PC-3 (cell line): ENCODE measurements at regions not wholly inside any gene's neighbourhood (a gene's known extent, or its start where the extent isn't known, plus 50 kb on each side); places are given as distances from the start of the nearest gene placed in this dataset.
"Not testable (repeated sequence)": the region's sequence is repeated elsewhere in the genome, so short reads cannot be mapped to it uniquely, and the experiment has no call there.

Source experiments
- ATAC-seq: fragments of 200-7000 bp; cut with Tn5 transposase; 2 replicates; pipeline ENCODE4 v1.9.1; 2020; ENCODE audit warnings: mild to moderate bottlenecking, moderate library complexity
- BruUV-seq: library from RNA; stranded (reverse); fragments of 400-500 nt; replicated peaks from 2 replicates; lab custom pipeline; 2021; lab: Mats Ljungman, UMichigan
- CTCF ChIA-PET: fragments of 300-600 bp; sonication (Branson Sonifier 250); formaldehyde crosslinking; loops from one replicate; lab custom pipeline; 2022; ENCODE audit warnings: antibody characterized with exemption; lab: Charles Lee
- POLR2A ChIA-PET: fragments of 300-600 bp; sonication (Branson Sonifier 250); formaldehyde crosslinking; loops from one replicate; lab custom pipeline; 2022; ENCODE audit warnings: antibody characterized with exemption; ENCODE audit not compliant: unreplicated experiment; lab: Charles Lee
- DNase-seq: peaks from one replicate; pipeline ENCODE4 v3.0.0-alpha.2; 2015
- H2AFZ ChIP-seq: fragments of 300-600 bp; sonication (generic); 2 replicates; pipeline ENCODE4 v1.6.0; 2016; ENCODE audit warnings: antibody characterized with exemption, low read length
- H3F3A ChIP-seq: fragments of 300-600 bp; sonication (generic); one replicate; pipeline ENCODE4 v1.6.0; 2017; ENCODE audit warnings: antibody characterized with exemption, low read length, control low read depth, mild to moderate bottlenecking; ENCODE audit not compliant: unreplicated experiment
- H3K27ac ChIP-seq: fragments of 300-600 bp; sonication (generic); 2 replicates; pipeline ENCODE4 v1.5.1; 2016; ENCODE audit warnings: mild to moderate bottlenecking, low read length
- H3K27me3 ChIP-seq: fragments of 300-600 bp; sonication (generic); 2 replicates; pipeline ENCODE4 v1.6.1; 2016; ENCODE audit warnings: low read length, mixed read lengths
- H3K36me3 ChIP-seq: fragments of 300-600 bp; sonication (generic); 2 replicates; pipeline ENCODE4 v1.6.1; 2016; ENCODE audit warnings: low read depth, mixed run types, low read length, mixed read lengths
- H3K4me1 ChIP-seq: fragments of 300-600 bp; sonication (generic); 2 replicates; pipeline ENCODE4 v1.5.1; 2016; ENCODE audit warnings: low read length; ENCODE audit not compliant: insufficient read depth
- H3K4me2 ChIP-seq: fragments of 300-600 bp; sonication (generic); 2 replicates; pipeline ENCODE4 v1.6.0; 2016; ENCODE audit warnings: low read length
- H3K4me3 ChIP-seq: fragments of 300-600 bp; sonication (generic); 2 replicates; pipeline ENCODE4 v1.5.1; 2016; ENCODE audit warnings: mild to moderate bottlenecking, low read length, mixed read lengths
- H3K79me2 ChIP-seq: fragments of 300-600 bp; sonication (generic); 2 replicates; pipeline ENCODE4 v1.6.1; 2017; ENCODE audit warnings: low read length, mixed read lengths
- H3K9ac ChIP-seq: fragments of 300-600 bp; sonication (generic); 2 replicates; pipeline ENCODE4 v1.6.0; 2016; ENCODE audit warnings: mild to moderate bottlenecking, low read length
- H3K9me2 ChIP-seq: fragments of 300-600 bp; sonication (generic); replicated peaks from 2 replicates; pipeline ENCODE4 v1.6.1; 2016; ENCODE audit warnings: mixed run types, low read length, mixed read lengths
- H3K9me3 ChIP-seq: fragments of 300-600 bp; sonication (generic); 2 replicates; pipeline ENCODE4 v1.6.1; 2016; ENCODE audit warnings: low read length, mixed read lengths
- H4K20me1 ChIP-seq: fragments of 300-600 bp; sonication (generic); 2 replicates; pipeline ENCODE4 v1.6.1; 2016; ENCODE audit warnings: low read length, mixed read lengths
- EZH2 ChIP-seq: fragments of 300-600 bp; sonication (generic); IDR thresholded peaks from one replicate; pipeline ENCODE4 v1.6.1; 2017; ENCODE audit warnings: antibody characterized with exemption, mild to moderate bottlenecking, low read length; ENCODE audit not compliant: unreplicated experiment
- EZH2phosphoT487 ChIP-seq: fragments of 300-600 bp; sonication (generic); IDR thresholded peaks from 2 replicates; pipeline ENCODE4 v1.6.1; 2018; ENCODE audit warnings: mild to moderate bottlenecking, antibody characterized with exemption, low read length, borderline replicate concordance
- intact Hi-C: fragments of 100-400 bp; cut with micrococcal nuclease; formaldehyde crosslinking; loops from 2 replicates; pipeline ENCODE4 v1.9.0; 2023
- TF ChIP-seq, protein P1 (sequence below): fragments of 300-600 bp; sonication (generic); conservative IDR thresholded peaks from 2 replicates; pipeline ENCODE4 v1.5.1; 2017; ENCODE audit warnings: antibody characterized with exemption, low read depth, mild to moderate bottlenecking, low read length

DNA sequence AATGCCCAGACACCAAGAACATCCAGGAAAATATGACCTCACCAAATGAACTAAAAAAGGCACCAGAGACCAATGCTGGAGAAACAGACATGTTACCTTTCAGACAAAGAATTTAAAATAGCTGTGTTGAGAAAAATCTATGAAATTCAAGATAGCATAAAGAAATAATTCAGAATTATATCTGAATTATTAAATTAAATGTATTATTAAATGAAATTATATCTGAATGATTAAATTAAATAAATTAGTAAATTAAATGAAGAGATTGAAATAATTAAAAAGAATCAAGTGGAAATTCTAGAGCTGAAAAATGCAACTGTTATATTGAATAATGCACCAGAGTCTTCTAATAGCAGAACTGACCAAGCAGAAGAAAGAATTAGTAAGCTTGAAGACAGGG is 279.2 kb upstream of the SATB1 start:
- BruUV-seq = no TSS peak
- no peak overlapping the region for H3K27ac ChIP-seq
- no peaks in the 10 kb centered on the region for H3K79me2 ChIP-seq
- no peaks in the 10 kb centered on the region for H3K9me3 ChIP-seq
- H3K27me3 ChIP-seq = no peaks in the 10 kb centered on the region
- H4K20me1 ChIP-seq = no peaks in the 10 kb centered on the region
- ChIA-PET POLR2A (no interaction called here), CTCF (no interaction called here)
- no peak overlapping the region for H3K4me2 ChIP-seq
- H3F3A ChIP-seq = no peaks in the 10 kb centered on the region
- ATAC-seq = no peak
- no peak overlapping the region for H3K9ac ChIP-seq
- no peak for DNase-seq
- H2AFZ ChIP-seq = no peak overlapping the region
- H3K4me3 ChIP-seq = no peak overlapping the region
- intact Hi-C loops = no loop called here
- TF ChIP-seq EZH2 (no peak), EZH2phosphoT487 (no peak)
- TF ChIP-seq, protein P1, sequence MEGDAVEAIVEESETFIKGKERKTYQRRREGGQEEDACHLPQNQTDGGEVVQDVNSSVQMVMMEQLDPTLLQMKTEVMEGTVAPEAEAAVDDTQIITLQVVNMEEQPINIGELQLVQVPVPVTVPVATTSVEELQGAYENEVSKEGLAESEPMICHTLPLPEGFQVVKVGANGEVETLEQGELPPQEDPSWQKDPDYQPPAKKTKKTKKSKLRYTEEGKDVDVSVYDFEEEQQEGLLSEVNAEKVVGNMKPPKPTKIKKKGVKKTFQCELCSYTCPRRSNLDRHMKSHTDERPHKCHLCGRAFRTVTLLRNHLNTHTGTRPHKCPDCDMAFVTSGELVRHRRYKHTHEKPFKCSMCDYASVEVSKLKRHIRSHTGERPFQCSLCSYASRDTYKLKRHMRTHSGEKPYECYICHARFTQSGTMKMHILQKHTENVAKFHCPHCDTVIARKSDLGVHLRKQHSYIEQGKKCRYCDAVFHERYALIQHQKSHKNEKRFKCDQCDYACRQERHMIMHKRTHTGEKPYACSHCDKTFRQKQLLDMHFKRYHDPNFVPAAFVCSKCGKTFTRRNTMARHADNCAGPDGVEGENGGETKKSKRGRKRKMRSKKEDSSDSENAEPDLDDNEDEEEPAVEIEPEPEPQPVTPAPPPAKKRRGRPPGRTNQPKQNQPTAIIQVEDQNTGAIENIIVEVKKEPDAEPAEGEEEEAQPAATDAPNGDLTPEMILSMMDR = no peak
- no peaks in the 10 kb centered on the region for H3K9me2 ChIP-seq
- H3K4me1 ChIP-seq = peaks cover 11% of the 10 kb centered on the region
- H3K36me3 ChIP-seq = no peaks in the 10 kb centered on the region

DNA sequence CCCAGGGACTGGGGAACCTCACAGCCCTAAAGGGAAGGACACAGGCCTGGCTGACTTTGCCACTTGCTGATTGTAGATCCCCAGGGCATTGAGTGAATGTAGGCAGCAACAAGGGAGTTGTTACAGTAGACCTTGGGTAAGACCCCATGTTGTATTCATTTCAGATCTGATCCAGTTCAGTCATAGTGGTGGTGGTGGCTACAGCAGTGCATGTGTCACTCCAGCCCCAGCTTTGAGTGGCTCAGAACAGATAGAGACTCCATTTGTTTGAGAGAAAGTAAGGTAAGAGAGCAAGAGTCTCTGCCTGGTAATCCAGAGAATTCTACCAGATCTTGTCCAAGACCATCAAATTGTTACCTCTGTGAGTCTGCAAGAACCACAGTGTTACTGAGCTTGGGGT is 278.7 kb upstream of the SATB1 start:
- Histone ChIP-seq H3K9ac (no peak overlapping the region), H3F3A (no peaks in the 10 kb centered on the region), H3K4me2 (no peak overlapping the region), H3K4me1 (peaks cover 11% of the 10 kb centered on the region), H3K9me3 (no peaks in the 10 kb centered on the region), H3K79me2 (no peaks in the 10 kb centered on the region), H3K36me3 (no peaks in the 10 kb centered on the region), H2AFZ (no peak overlapping the region), H3K27me3 (no peaks in the 10 kb centered on the region), H3K4me3 (no peak overlapping the region), H3K27ac (no peak overlapping the region), H3K9me2 (no peaks in the 10 kb centered on the region), H4K20me1 (no peaks in the 10 kb centered on the region)
- no peak for ATAC-seq
- intact Hi-C loops = no loop called here
- BruUV-seq = no TSS peak
- POLR2A ChIA-PET = no interaction called here
- CTCF ChIA-PET = no interaction called here
- no peak for DNase-seq
- TF ChIP-seq, protein P1 = no peak
- TF ChIP-seq EZH2phosphoT487 (no peak), EZH2 (no peak)

DNA sequence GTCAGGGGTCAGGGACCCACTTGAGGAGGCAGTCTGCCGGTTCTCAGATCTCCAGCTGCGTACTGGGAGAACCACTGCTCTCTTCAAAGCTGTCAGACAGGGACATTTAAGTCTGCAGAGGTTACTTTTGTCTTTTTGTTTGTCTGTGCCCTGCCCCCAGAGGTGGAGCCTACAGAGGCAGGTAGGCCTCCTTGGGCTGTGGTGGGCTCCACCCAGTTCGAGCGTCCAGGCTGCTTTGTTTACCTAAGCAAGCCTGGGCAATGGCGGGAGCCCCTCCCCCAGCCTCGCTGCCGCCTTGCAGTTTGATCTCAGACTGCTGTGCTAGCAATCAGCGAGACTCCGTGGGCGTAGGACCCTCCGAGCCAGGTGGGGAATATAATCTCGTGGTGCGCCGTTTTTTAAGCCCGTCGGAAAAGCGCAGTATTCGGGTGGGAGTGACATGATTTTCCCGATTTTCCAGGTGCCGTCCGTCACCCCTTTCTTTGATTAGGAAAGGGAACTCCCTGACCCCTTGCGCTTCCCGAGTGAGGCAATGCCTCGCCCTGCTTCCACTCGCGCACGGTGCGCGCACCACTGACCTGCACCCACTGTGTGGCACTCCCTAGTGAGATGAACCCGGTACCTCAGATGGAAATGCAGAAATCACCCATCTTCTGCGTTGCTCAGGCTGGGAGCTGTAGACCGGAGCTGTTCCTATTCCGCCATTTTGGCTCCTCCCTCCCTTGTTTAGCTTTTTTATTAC is 268.6 kb upstream of the SATB1 start:
- H4K20me1 ChIP-seq, intact Hi-C loops, ATAC-seq, CTCF ChIA-PET, DNase-seq, H3K27me3 ChIP-seq, H3K9me3 ChIP-seq, H3K4me2 ChIP-seq, H3K4me3 ChIP-seq, H3K79me2 ChIP-seq, H3K27ac ChIP-seq, POLR2A ChIA-PET, H2AFZ ChIP-seq, H3K4me1 ChIP-seq, H3K36me3 ChIP-seq, BruUV-seq, H3F3A ChIP-seq, H3K9ac ChIP-seq, H3K9me2 ChIP-seq: not testable (repeated sequence)
